Endothelial cell of umbilical vein (primary cell): ENCODE measurements at regions not wholly inside any gene's neighbourhood (a gene's known extent, or its start where the extent isn't known, plus 50 kb on each side); places are given as distances from the start of the nearest gene placed in this dataset.

ENCODE experiments used
- BruUV-seq: library from RNA; stranded (reverse); fragments of 400-500 nt; replicated peaks from 2 replicates; lab custom pipeline; 2021; lab: Mats Ljungman, UMichigan
- CTCF ChIA-PET: fragments of 300-600, 350-600 bp; sonication (Branson Sonifier 250); formaldehyde crosslinking; loops from one replicate; lab custom pipeline; 2021; ENCODE audit warnings: antibody characterized with exemption, inconsistent platforms; lab: Charles Lee
- POLR2A ChIA-PET: fragments of 300-600, 350-600 bp; sonication (Branson Sonifier 250); formaldehyde crosslinking; loops from one replicate; lab custom pipeline; 2021; ENCODE audit warnings: antibody characterized with exemption, inconsistent platforms; lab: Charles Lee
- DNase-seq: peaks from one replicate; pipeline ENCODE4 v3.0.0-alpha.2; 2011; ENCODE audit warnings: low read depth, low spot score
- FAIRE-seq: peaks from 2 replicates; lab custom pipeline; 2011; peaks lifted over from hg19 to GRCh38; lab: Jason Lieb, UNC
- H2AFZ ChIP-seq: 2 replicates; pipeline ENCODE4 v1.6.0; 2012; ENCODE audit warnings: low read depth, low read length, control low read depth, inconsistent platforms
- H3K27ac ChIP-seq: 2 replicates; pipeline ENCODE4 v1.5.1; 2011; ENCODE audit warnings: low read depth, mild to moderate bottlenecking, control low read depth, low read length, moderate library complexity; ENCODE audit not compliant: insufficient read depth
- H3K27me3 ChIP-seq, 2 experiments: 2 replicates each; pipeline versions ENCODE4 v1.6.0 to v1.6.1; 2011; ENCODE audit warnings: low read length in 2 of 2, mixed read lengths in 1 of 2; ENCODE audit not compliant: control insufficient read depth in 2 of 2, insufficient read depth in 2 of 2
- H3K36me3 ChIP-seq, 2 experiments: 2 replicates in 1 of 2; 3 replicates in 1 of 2; pipeline ENCODE4 v1.5.1; 2011; ENCODE audit warnings: low read length in 2 of 2, mild to moderate bottlenecking in 1 of 2, moderate library complexity in 1 of 2; ENCODE audit not compliant: control insufficient read depth in 2 of 2, insufficient read depth in 2 of 2; ENCODE audit errors: extremely low read depth in 1 of 2
- H3K4me1 ChIP-seq: 3 replicates; pipeline ENCODE4 v1.5.1; 2011; ENCODE audit warnings: mild to moderate bottlenecking, low read length; ENCODE audit not compliant: control insufficient read depth, insufficient read depth; ENCODE audit errors: extremely low read depth
- H3K4me2 ChIP-seq: 2 replicates; pipeline ENCODE4 v1.6.1; 2011; ENCODE audit warnings: low read length, control low read depth, mixed read lengths; ENCODE audit not compliant: insufficient read depth
- H3K4me3 ChIP-seq, 3 experiments: fragments of 200-600 bp in 1 of 3; sonication (generic), shearing (Covaris generic) in 1 of 3; replicated peaks in 1 of 3; 2 replicates each; pipeline ENCODE4 v1.5.1; 2011 to 2016; ENCODE audit warnings: control low read depth in 3 of 3, low read length in 3 of 3, mild to moderate bottlenecking in 2 of 3, inconsistent platforms in 1 of 3, low read depth in 1 of 3, moderate library complexity in 1 of 3; ENCODE audit not compliant: insufficient read depth in 1 of 3
- H3K79me2 ChIP-seq: 2 replicates; pipeline ENCODE4 v1.6.0; 2012; ENCODE audit warnings: low read length, inconsistent platforms; ENCODE audit not compliant: control insufficient read depth, insufficient read depth
- H3K9ac ChIP-seq: replicated peaks from 2 replicates; pipeline ENCODE3; 2011; ENCODE audit warnings: low read length, control low read depth; ENCODE audit not compliant: insufficient read depth; ENCODE audit errors: extremely low read depth
- H3K9me1 ChIP-seq: replicated peaks from 3 replicates; pipeline ENCODE4 v1.6.0; 2011; ENCODE audit warnings: mild to moderate bottlenecking, low read length; ENCODE audit not compliant: control insufficient read depth, insufficient read depth; ENCODE audit errors: extremely low read depth
- H3K9me3 ChIP-seq: replicated peaks from 2 replicates; pipeline ENCODE4 v1.5.1; 2012; ENCODE audit warnings: low read length, inconsistent platforms; ENCODE audit not compliant: control insufficient read depth, insufficient read depth
- H4K20me1 ChIP-seq: replicated peaks from 2 replicates; pipeline ENCODE3; 2011; ENCODE audit warnings: mild to moderate bottlenecking, low read length; ENCODE audit not compliant: control insufficient read depth, insufficient read depth; ENCODE audit errors: extremely low read depth
- EZH2 ChIP-seq: IDR thresholded peaks from 2 replicates; pipeline ENCODE4 v1.6.1; 2012; ENCODE audit warnings: borderline replicate concordance, low read depth, mild to moderate bottlenecking, moderate library complexity, low read length, inconsistent platforms; ENCODE audit not compliant: severe bottlenecking
- FOS ChIP-seq: IDR thresholded peaks from 2 replicates; pipeline ENCODE4 v1.6.1; 2011; ENCODE audit warnings: mild to moderate bottlenecking, low read length, moderate library complexity, borderline replicate concordance; ENCODE audit not compliant: insufficient read depth
- GATA2 ChIP-seq: IDR thresholded peaks from 2 replicates; pipeline ENCODE4 v1.7.0; 2011; ENCODE audit warnings: low read depth, mild to moderate bottlenecking, moderate library complexity, mixed read lengths, low read length; ENCODE audit not compliant: insufficient read length, insufficient read depth
- JUN ChIP-seq: IDR thresholded peaks from 2 replicates; pipeline ENCODE4 v1.6.1; 2011; ENCODE audit warnings: borderline replicate concordance, low read depth; ENCODE audit not compliant: insufficient read length, insufficient read depth
- MAX ChIP-seq: IDR thresholded peaks from 2 replicates; pipeline ENCODE4 v1.6.1; 2011; ENCODE audit not compliant: insufficient read depth, insufficient read length
- MYC ChIP-seq: IDR thresholded peaks from one replicate; pipeline ENCODE4 v1.6.1; 2011; ENCODE audit warnings: mild to moderate bottlenecking, low read depth, low read length
- POLR2A ChIP-seq: IDR thresholded peaks from 2 replicates; pipeline ENCODE4 v1.6.1; 2012; ENCODE audit warnings: low read depth, mild to moderate bottlenecking, control low read depth, low read length
- POLR2AphosphoS5 ChIP-seq: IDR thresholded peaks from 2 replicates; pipeline ENCODE4 v1.6.1; 2012; ENCODE audit warnings: low read depth, mild to moderate bottlenecking, control low read depth, low read length, moderate library complexity; ENCODE audit not compliant: insufficient read depth
- dilution Hi-C: fragments of 300-500 bp; cut with MboI; formaldehyde crosslinking; loops from one replicate; pipeline ENCODE4 v1.15.0; 2019; ENCODE audit warnings: low sequenced_read_pairs; ENCODE audit not compliant: extremely low pct_ligation_motif_present
- intact Hi-C: fragments of 100-400 bp; cut with micrococcal nuclease; formaldehyde crosslinking; loops from one replicate; pipeline ENCODE4 v1.10.0; 2022
- TF ChIP-seq, protein P1 (sequence below), 2 donors: IDR thresholded peaks; 1 replicate in 1 of 2; 2 replicates in 1 of 2; pipeline ENCODE4 v1.5.1; 2011; ENCODE audit warnings: low read length in 2 of 2, mild to moderate bottlenecking in 2 of 2, moderate library complexity in 2 of 2, control low read depth in 1 of 2, inconsistent platforms in 1 of 2, low read depth in 1 of 2; ENCODE audit not compliant: insufficient read depth in 1 of 2; ENCODE audit errors: extremely low read depth in 1 of 2

- Histone ChIP-seq H4K20me1 (no peaks in the 10 kb centered on the region), H3K9me3 (no peaks in the 10 kb centered on the region), H3K27ac (no peak overlapping the region), H3K27me3 (no peaks in the 10 kb centered on the region), H3K4me1 (no peaks in the 10 kb centered on the region), H2AFZ (no peak overlapping the region), H3K36me3 (no peaks in the 10 kb centered on the region), H3K9ac (no peak overlapping the region), H3K4me3 (no peak overlapping the region), H3K9me1 (no peaks in the 10 kb centered on the region), H3K4me2 (no peak overlapping the region), H3K79me2 (no peaks in the 10 kb centered on the region)
- intact Hi-C loops = no loop called here
- FAIRE-seq (no peak), DNase-seq (no peak)
- dilution Hi-C loops = no loop called here
- BruUV-seq = no TSS peak
- ChIA-PET POLR2A (no interaction called here), CTCF (no interaction called here)
- TF ChIP-seq POLR2AphosphoS5 = no peak
- TF ChIP-seq MYC = no peak
- no peak for TF ChIP-seq MAX
- no peak for TF ChIP-seq GATA2
- TF ChIP-seq EZH2 = no peak
- no peak for TF ChIP-seq POLR2A
- TF ChIP-seq JUN = no peak
Observed at GRCh38 chr13:109368230-109368629, 418.2 kb downstream of the IRS2 start.

- Histone ChIP-seq H3K9me1 (no peaks in the 10 kb centered on the region), H3K36me3 (no peaks in the 10 kb centered on the region), H3K9me3 (no peaks in the 10 kb centered on the region), H3K79me2 (no peaks in the 10 kb centered on the region), H3K4me1 (no peaks in the 10 kb centered on the region), H3K4me2 (no peak overlapping the region), H3K4me3 (no peak overlapping the region), H3K27ac (no peak overlapping the region), H3K9ac (no peak overlapping the region), H3K27me3 (no peaks in the 10 kb centered on the region), H4K20me1 (no peaks in the 10 kb centered on the region), H2AFZ (no peak overlapping the region)
- no peak for DNase-seq
- TF ChIP-seq FOS = no peak
- TF ChIP-seq MYC = no peak
- TF ChIP-seq POLR2A = no peak
- no peak for TF ChIP-seq POLR2AphosphoS5
- TF ChIP-seq, protein P1, sequence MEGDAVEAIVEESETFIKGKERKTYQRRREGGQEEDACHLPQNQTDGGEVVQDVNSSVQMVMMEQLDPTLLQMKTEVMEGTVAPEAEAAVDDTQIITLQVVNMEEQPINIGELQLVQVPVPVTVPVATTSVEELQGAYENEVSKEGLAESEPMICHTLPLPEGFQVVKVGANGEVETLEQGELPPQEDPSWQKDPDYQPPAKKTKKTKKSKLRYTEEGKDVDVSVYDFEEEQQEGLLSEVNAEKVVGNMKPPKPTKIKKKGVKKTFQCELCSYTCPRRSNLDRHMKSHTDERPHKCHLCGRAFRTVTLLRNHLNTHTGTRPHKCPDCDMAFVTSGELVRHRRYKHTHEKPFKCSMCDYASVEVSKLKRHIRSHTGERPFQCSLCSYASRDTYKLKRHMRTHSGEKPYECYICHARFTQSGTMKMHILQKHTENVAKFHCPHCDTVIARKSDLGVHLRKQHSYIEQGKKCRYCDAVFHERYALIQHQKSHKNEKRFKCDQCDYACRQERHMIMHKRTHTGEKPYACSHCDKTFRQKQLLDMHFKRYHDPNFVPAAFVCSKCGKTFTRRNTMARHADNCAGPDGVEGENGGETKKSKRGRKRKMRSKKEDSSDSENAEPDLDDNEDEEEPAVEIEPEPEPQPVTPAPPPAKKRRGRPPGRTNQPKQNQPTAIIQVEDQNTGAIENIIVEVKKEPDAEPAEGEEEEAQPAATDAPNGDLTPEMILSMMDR (IDR thresholded peaks at IDR 0.05; ENCODE audit: extremely low read depth in 1 of 2, insufficient read depth in 1 of 2, low read depth in 1 of 2, low read length in 2 of 2) = no peak
- FAIRE-seq = no peak
- dilution Hi-C loops = no loop called here
- ChIA-PET POLR2A (no interaction called here), CTCF (interaction anchor here (1.0 kb wide), 1 partner anchor 11 kb away, joined by 3 read pairs; no protein-coding TSS in a partner anchor)
- intact Hi-C loops = no loop called here
- BruUV-seq = no TSS peak
Observed at GRCh38 chr13:109366525-109366924, 419.9 kb downstream of the IRS2 start.
